ENCODE measurements at regions not wholly inside any gene's neighbourhood (a gene's known extent, or its start where the extent isn't known, plus 50 kb on each side); places are given as distances from the start of the nearest gene placed in this dataset.

GRCh38 chr15:25185791-25186190 is 231.0 kb downstream of the SNRPN start:
- TF ChIP-seq CTCF (IDR thresholded peaks at IDR 0.05) (no peak), POLR2A (IDR thresholded peaks at IDR 0.05) (no peak), POLR2AphosphoS5 (IDR thresholded peaks at IDR 0.05) (no peak)

All from transverse colon (tissue), 4 donors.